ENCODE measurements at regions not wholly inside any gene's neighbourhood (a gene's known extent, or its start where the extent isn't known, plus 50 kb on each side); places are given as distances from the start of the nearest gene placed in this dataset.

DNA sequence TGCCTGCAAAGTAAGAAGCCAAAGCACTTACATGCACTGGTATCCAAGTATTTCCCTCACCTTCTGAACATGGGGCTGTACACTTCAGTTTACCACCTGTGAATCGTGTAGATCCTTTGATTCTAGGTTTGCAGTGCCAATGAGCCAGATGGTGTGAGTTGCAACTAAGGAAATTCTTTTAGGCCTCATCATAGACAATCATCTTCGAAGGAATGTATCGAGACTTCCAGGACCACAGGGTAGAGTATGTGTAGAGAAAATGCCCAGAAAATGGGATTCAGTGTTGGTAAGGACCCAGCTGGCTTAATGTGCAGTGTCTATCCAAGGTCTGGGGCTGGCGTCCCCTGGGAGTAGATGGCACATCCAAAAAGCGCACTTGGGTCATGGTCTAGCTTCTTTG is 323.2 kb upstream of the TPM1 start:
- TF ChIP-seq CTCF (IDR thresholded peaks at IDR 0.05; ENCODE audit: poor library complexity, severe bottlenecking) (no peak), POLR2AphosphoS5 (IDR thresholded peaks at IDR 0.05) (no peak), EP300 (conservative IDR thresholded peaks at IDR 0.05; ENCODE audit: poor library complexity, severe bottlenecking) (no peak), REST (IDR thresholded peaks at IDR 0.05; ENCODE audit: borderline replicate concordance) (no peak), SMC3 (conservative IDR thresholded peaks at IDR 0.05; ENCODE audit: poor library complexity) (no peak), EZH2 (IDR thresholded peaks at IDR 0.05; ENCODE audit: borderline replicate concordance, insufficient read depth, low read length, poor library complexity, severe bottlenecking) (no peak), TAF1 (IDR thresholded peaks at IDR 0.05; ENCODE audit: low read depth) (no peak), RAD21 (conservative IDR thresholded peaks at IDR 0.05) (no peak), MXI1 (conservative IDR thresholded peaks at IDR 0.05; ENCODE audit: poor library complexity, severe bottlenecking) (no peak)
